Muscle of back (tissue), 3 donors: ENCODE measurements at regions not wholly inside any gene's neighbourhood (a gene's known extent, or its start where the extent isn't known, plus 50 kb on each side); places are given as distances from the start of the nearest gene placed in this dataset.

Experiments
- DNase-seq, 3 donors: peaks; one replicate each; pipeline versions ENCODE4 v3.0.0 to v3.0.0-alpha.2; 2013

- DNase-seq = no peak
Measured at GRCh38 chr6:26149240-26149639, 62.0 kb downstream of the HFE start.

- no peak for DNase-seq
Measured at GRCh38 chr6:26152226-26153101, 65.2 kb downstream of the HFE start.

GRCh38 chr6:26155061-26155930 is 68.1 kb downstream of the HFE start:
- DNase-seq = peak; percentile 48 to 89 (median 65)

GRCh38 chr6:26156105-26156849 is 69.0 kb downstream of the HFE start:
- peak; percentile 91 to 99 (median 97) for DNase-seq

GRCh38 chr6:26156850-26157250 is 69.6 kb downstream of the HFE start:
- DNase-seq = peak in 2 of 3 donors; percentile 62 to 71

GRCh38 chr6:26157251-26158075 is 70.2 kb downstream of the HFE start:
- peak; percentile 95 to 99 (median 97) for DNase-seq

GRCh38 chr6:26158076-26158580 is 70.9 kb downstream of the HFE start:
- DNase-seq = no peak

GRCh38 chr6:26158581-26159356 is 71.5 kb downstream of the HFE start:
- DNase-seq = peak; percentile 59 to 91 (median 75)

- peak; percentile 34 to 86 (median 55) for DNase-seq
Measured at GRCh38 chr6:26159357-26160273, 72.4 kb downstream of the HFE start.

- no peak for DNase-seq
Measured at GRCh38 chr6:26161322-26161721, 74.1 kb downstream of the HFE start.

GRCh38 chr6:26162399-26162798 is 75.2 kb downstream of the HFE start:
- DNase-seq = no peak

- DNase-seq = no peak
Measured at GRCh38 chr6:26163427-26164119, 76.3 kb downstream of the HFE start.

- no peak for DNase-seq
Measured at GRCh38 chr6:26164120-26164505, 76.9 kb downstream of the HFE start.

GRCh38 chr6:26165261-26165790 is 78.1 kb downstream of the HFE start:
- no peak for DNase-seq

GRCh38 chr6:26170181-26170580 is 83.0 kb downstream of the HFE start:
- DNase-seq = no peak

- DNase-seq = no peak
Measured at GRCh38 chr6:26170951-26171841, 84.0 kb downstream of the HFE start.

- DNase-seq = peak; percentile 63 to 91 (median 72)
Measured at GRCh38 chr6:26172608-26172968, 85.4 kb downstream of the HFE start.
